GM13977 (cell line): ENCODE measurements at regions not wholly inside any gene's neighbourhood (a gene's known extent, or its start where the extent isn't known, plus 50 kb on each side); places are given as distances from the start of the nearest gene placed in this dataset.
"Not testable (repeated sequence)": the region's sequence is repeated elsewhere in the genome, so short reads cannot be mapped to it uniquely, and the experiment has no call there.

Experiments used
- DNase-seq: peaks from one replicate; pipeline ENCODE4 v3.0.0; 2012; ENCODE audit warnings: low spot score
- CTCF ChIP-seq: IDR thresholded peaks from 2 replicates; pipeline ENCODE4 v1.5.1; 2012; ENCODE audit warnings: mild to moderate bottlenecking, control low read depth; ENCODE audit not compliant: insufficient read depth; ENCODE audit errors: extremely low read depth, missing control alignments
- in situ Hi-C: fragments of 300-500 bp; cut with MboI; formaldehyde crosslinking; loops from one replicate; pipeline ENCODE4 v1.12.0; 2022; ENCODE audit warnings: low sequenced_read_pairs, low pct_unique_long_range_greater_than_20kb, mixed read lengths, inconsistent platforms; ENCODE audit not compliant: unreplicated experiment

GRCh38 chr5:67807439-67807888 is 408.1 kb upstream of the PIK3R1 start:
- DNase-seq = peak; percentile 27
- in situ Hi-C loops = no loop called here
- no peak for TF ChIP-seq CTCF

- DNase-seq = no peak
- in situ Hi-C loops = no loop called here
- TF ChIP-seq CTCF = no peak
These were observed 408.7 kb upstream of the PIK3R1 start for GRCh38 chr5:67806654-67807438.

- TF ChIP-seq CTCF = no peak
- in situ Hi-C loops = no loop called here
- no peak for DNase-seq
These were observed 409.7 kb upstream of the PIK3R1 start for GRCh38 chr5:67805666-67806348.

- no peak for TF ChIP-seq CTCF
- in situ Hi-C loops = no loop called here
These were observed 412.8 kb upstream of the PIK3R1 start for GRCh38 chr5:67802766-67803165.

GRCh38 chr5:67799732-67800234 is 415.8 kb upstream of the PIK3R1 start:
- in situ Hi-C loops = no loop called here

More at GRCh38 chr5:67802766-67803165, 412.8 kb upstream of the PIK3R1 start:
- DNase-seq = no peak

GRCh38 chr5:67798470-67798869 is 417.1 kb upstream of the PIK3R1 start:
- DNase-seq, in situ Hi-C loops: not testable (repeated sequence)

More at GRCh38 chr5:67799732-67800234, 415.8 kb upstream of the PIK3R1 start:
- no peak for DNase-seq
- no peak for TF ChIP-seq CTCF

- DNase-seq = no peak
- TF ChIP-seq CTCF = no peak
- in situ Hi-C loops = no loop called here
These were observed 419.6 kb upstream of the PIK3R1 start for GRCh38 chr5:67795781-67796477.
